Testis (tissue), 2 donors: ENCODE measurements at regions not wholly inside any gene's neighbourhood (a gene's known extent, or its start where the extent isn't known, plus 50 kb on each side); places are given as distances from the start of the nearest gene placed in this dataset.

Experiments used
- DNase-seq: peaks from one replicate; pipeline ENCODE4 v3.0.0-alpha.2; 2019
- H3K27ac ChIP-seq, 2 donors: fragments of 200-600 bp; sonication (generic); one replicate each; pipeline ENCODE4 v1.5.1; 2019
- H3K27me3 ChIP-seq: fragments of 200-600 bp; sonication (generic); one replicate; pipeline ENCODE4 v1.5.1; 2019
- H3K36me3 ChIP-seq: fragments of 200-600 bp; sonication (generic); one replicate; pipeline ENCODE4 v1.5.1; 2017; ENCODE audit warnings: low read depth; ENCODE audit errors: missing control alignments
- H3K4me1 ChIP-seq: fragments of 200-600 bp; sonication (generic); one replicate; pipeline ENCODE4 v1.5.1; 2019
- H3K4me3 ChIP-seq, 2 donors: fragments of 200-600 bp; sonication (generic); one replicate each; pipeline ENCODE4 v1.5.1; 2017 to 2019
- H3K9me3 ChIP-seq: fragments of 200-600 bp; sonication (generic); one replicate; pipeline ENCODE4 v1.5.1; 2017
- POLR2A ChIP-seq: fragments of 450-650 bp; IDR thresholded peaks from one replicate; pipeline ENCODE4 v1.6.1; 2017; ENCODE audit warnings: antibody characterized with exemption, mild to moderate bottlenecking, moderate library complexity
- WGBS, 2 donors: methylation state at CpG; one replicate each; pipeline ENCODE4 v1.1.5; 2018; 5-methylcytosine and 5-hydroxymethylcytosine counted together
- intact Hi-C: fragments of 100-400 bp; cut with DNase I; formaldehyde crosslinking; loops from one replicate; pipeline ENCODE4 v1.15.1; 2023; ENCODE audit warnings: low total_unique reads
- TF ChIP-seq, protein P1 (sequence below), 3 experiments: fragments of 450-650 bp in 2 of 3; fragments of 200-600 bp in 1 of 3; sonication (generic) in 1 of 3; IDR thresholded peaks; one replicate each; pipeline ENCODE4 v1.5.1; 2016 to 2019; ENCODE audit warnings: antibody characterized with exemption in 3 of 3, mild to moderate bottlenecking in 2 of 3, moderate library complexity in 1 of 3

DNA sequence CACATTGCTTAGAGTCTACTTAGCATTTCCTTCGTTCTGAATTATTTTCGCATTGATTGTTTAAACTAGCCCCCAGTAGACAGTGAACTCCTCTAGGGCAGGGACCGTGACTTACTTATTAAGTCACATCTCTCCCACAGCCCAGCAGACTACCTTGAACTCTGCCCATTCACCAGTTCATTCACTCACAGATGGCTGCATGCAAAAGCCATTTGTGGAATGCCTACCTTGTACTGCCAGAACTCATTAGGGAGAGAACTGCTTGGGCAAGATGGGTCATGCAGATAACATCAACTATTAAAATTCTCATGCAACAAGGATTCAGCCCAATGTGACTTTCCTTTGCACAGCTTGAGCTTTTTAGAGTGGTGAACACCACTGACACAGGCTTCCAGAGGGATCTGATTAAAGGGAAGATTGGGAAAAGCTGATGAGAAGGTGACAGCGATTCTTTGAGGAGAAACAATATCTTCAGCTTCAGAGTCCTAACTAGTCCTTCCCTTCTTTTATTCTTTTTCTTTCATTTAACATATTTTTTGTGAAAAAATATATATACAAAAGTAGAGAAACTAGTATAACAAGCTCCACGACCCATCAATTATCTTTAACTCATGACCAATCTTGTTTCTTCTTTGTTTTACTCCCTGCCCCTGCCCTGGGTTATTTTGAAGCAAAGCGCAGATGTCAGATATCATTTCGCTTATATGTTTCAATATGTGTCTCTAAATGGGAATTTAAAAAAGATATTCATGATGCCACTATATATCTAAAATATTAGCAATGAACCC lies 273.9 kb downstream of the CDC5L start:
- Histone ChIP-seq H3K4me1 (no peaks in the 10 kb centered on the region), H3K4me3 (no peak overlapping the region), H3K9me3 (no peaks in the 10 kb centered on the region), H3K27me3 (no peaks in the 10 kb centered on the region), H3K27ac (no peak overlapping the region), H3K36me3 (no peaks in the 10 kb centered on the region)
- no peak for DNase-seq
- intact Hi-C loops = no loop called here
- TF ChIP-seq, protein P1, sequence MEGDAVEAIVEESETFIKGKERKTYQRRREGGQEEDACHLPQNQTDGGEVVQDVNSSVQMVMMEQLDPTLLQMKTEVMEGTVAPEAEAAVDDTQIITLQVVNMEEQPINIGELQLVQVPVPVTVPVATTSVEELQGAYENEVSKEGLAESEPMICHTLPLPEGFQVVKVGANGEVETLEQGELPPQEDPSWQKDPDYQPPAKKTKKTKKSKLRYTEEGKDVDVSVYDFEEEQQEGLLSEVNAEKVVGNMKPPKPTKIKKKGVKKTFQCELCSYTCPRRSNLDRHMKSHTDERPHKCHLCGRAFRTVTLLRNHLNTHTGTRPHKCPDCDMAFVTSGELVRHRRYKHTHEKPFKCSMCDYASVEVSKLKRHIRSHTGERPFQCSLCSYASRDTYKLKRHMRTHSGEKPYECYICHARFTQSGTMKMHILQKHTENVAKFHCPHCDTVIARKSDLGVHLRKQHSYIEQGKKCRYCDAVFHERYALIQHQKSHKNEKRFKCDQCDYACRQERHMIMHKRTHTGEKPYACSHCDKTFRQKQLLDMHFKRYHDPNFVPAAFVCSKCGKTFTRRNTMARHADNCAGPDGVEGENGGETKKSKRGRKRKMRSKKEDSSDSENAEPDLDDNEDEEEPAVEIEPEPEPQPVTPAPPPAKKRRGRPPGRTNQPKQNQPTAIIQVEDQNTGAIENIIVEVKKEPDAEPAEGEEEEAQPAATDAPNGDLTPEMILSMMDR (IDR thresholded peaks at IDR 0.05) = no peak
- TF ChIP-seq POLR2A = no peak
- WGBS, 2 donors = 73 to 77% methylated on average over 7 of the region's 7 CpGs

DNA sequence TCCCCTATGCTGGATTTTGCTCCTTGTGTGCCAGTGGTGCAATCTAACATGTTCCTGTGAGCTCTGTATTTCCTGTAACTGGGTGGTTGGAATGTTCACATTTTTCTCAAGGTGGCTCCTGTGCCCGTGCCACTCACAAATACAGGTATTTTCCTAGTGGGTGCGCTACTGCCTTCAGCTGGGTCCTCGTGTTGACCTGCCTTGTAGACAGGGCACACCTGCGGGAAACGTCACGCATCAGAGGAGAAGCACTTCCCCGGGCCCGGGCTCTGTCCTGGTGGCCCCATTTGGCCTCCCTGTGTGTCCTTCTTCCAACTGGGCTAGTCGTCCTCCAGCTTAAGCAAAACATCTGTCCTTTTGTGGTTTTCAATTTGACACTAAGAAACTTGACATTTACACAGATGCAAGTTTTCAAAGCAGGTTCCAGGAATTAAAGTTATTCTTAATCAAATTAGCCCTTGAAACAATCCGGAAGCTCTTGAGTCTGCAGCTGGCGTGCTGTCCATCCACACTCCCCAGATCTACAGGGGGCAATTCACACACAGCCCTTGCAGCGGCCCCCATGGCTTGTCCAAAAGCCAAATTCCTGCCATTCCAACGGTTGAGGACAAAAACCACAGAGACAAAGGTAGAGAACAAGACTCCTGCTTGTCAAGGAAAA lies 275.1 kb downstream of the CDC5L start:
- WGBS, 2 donors = 87% methylated on average over 13 of the region's 13 CpGs
- H3K27ac ChIP-seq = no peak overlapping the region

DNA sequence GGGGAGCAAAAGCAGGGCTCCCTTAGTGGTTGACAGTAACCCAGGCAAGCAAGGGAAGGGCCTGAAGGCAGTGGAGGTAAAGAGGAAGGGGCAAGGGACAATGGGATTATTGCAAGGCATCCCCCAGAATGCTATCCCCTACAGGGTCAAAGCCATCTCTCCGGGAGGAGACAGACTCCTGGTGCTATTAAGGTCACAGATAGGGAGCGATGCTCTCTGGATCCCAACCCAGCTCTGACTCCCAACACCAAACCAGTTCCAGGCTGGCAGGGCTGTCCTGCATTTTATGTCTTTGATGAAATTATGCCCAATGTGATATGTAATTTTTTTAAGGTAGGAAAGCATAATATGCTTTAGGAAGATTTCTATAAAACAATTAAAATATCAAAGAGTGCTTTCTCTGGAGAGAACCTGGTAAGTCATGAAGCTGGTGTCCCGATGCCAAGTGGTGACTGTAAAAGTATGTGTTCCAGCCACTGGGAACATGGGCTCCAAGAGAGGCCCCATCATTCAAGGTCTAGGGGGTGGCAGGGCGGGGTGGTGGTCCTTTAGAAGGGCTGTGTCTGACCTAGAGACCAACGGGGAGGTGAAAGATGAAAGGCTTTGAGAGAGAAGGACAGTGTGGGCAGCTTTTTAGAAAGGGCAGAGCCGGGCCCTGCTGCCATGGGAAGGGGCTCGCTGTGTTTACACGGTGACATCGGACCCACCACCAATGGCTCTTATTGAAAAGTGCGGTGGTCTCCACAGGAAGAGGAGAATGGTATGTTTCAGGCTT lies 276.5 kb downstream of the CDC5L start:
- H3K36me3 ChIP-seq = no peaks in the 10 kb centered on the region
- H3K4me3 ChIP-seq = no peak overlapping the region
- no peak for DNase-seq
- H3K27ac ChIP-seq = no peak overlapping the region
- H3K4me1 ChIP-seq = no peaks in the 10 kb centered on the region
- TF ChIP-seq, protein P1 (IDR thresholded peaks at IDR 0.05) = no peak
- no peak for TF ChIP-seq POLR2A
- intact Hi-C loops = no loop called here
- H3K9me3 ChIP-seq = no peaks in the 10 kb centered on the region
- 90 to 92% methylated on average over 10 of the region's 10 CpGs for WGBS, 2 donors
- no peaks in the 10 kb centered on the region for H3K27me3 ChIP-seq

More for the DNA sequence above, 275.1 kb downstream of the CDC5L start:
- no peaks in the 10 kb centered on the region for H3K36me3 ChIP-seq
- no peak for DNase-seq
- H3K27me3 ChIP-seq = no peaks in the 10 kb centered on the region
- intact Hi-C loops = no loop called here
- no peaks in the 10 kb centered on the region for H3K4me1 ChIP-seq
- no peak for TF ChIP-seq POLR2A
- TF ChIP-seq, protein P1 (IDR thresholded peaks at IDR 0.05) = no peak
- no peaks in the 10 kb centered on the region for H3K9me3 ChIP-seq
- no peak overlapping the region for H3K4me3 ChIP-seq

DNA sequence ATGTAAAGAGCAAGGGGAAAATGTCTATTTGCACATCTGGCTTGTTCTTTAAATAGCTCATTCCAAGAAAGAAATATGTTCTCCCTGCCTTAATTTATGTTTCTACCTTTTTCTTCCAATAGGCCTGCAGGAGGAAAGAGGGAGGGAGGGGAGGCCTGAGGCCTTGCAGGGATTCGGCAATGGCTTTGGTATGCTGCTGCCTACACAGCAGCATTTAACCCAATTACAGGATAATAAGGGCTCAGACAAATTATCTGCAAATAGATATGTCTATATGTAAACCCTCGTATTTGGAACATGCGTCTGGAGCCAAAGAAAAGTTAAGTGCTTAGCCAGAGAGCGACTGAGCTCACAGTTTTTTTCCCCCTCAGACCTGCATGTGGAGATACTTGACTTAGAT lies 277.2 kb downstream of the CDC5L start:
- H3K36me3 ChIP-seq = no peaks in the 10 kb centered on the region
- intact Hi-C loops = no loop called here
- no peak for DNase-seq

More for the DNA sequence above, 277.2 kb downstream of the CDC5L start:
- Histone ChIP-seq H3K4me1 (no peaks in the 10 kb centered on the region), H3K27ac (no peak overlapping the region), H3K9me3 (no peaks in the 10 kb centered on the region), H3K4me3 (no peak overlapping the region), H3K27me3 (no peaks in the 10 kb centered on the region)
- TF ChIP-seq, protein P1 (IDR thresholded peaks at IDR 0.05) = no peak
- TF ChIP-seq POLR2A = no peak
- WGBS, 2 donors = 79 to 83% methylated on average over 4 of the region's 4 CpGs
